HG03280 (cell line): ENCODE measurements at regions not wholly inside any gene's neighbourhood (a gene's known extent, or its start where the extent isn't known, plus 50 kb on each side); places are given as distances from the start of the nearest gene placed in this dataset.
"Not testable (repeated sequence)": the region's sequence is repeated elsewhere in the genome, so short reads cannot be mapped to it uniquely, and the experiment has no call there.

ENCODE experiments used
- ATAC-seq: cut with Tn5 transposase; IDR thresholded peaks from one replicate; pipeline ENCODE4 v1.9.1; 2021; ENCODE audit warnings: mild to moderate bottlenecking, moderate library complexity; ENCODE audit not compliant: unreplicated experiment

GRCh38 chr18:39326772-39327171 lies 1761.2 kb upstream of the CELF4 start:
- no peak for ATAC-seq

- no peak for ATAC-seq
These were observed 1760.4 kb upstream of the CELF4 start for GRCh38 chr18:39325973-39326372.

- ATAC-seq: no peak
These were observed 1753.5 kb upstream of the CELF4 start for GRCh38 chr18:39319141-39319540.

- ATAC-seq: no peak
These were observed 1752.9 kb upstream of the CELF4 start for GRCh38 chr18:39318462-39318861.

- no peak for ATAC-seq
These were observed 1752.4 kb upstream of the CELF4 start for GRCh38 chr18:39318008-39318407.

GRCh38 chr18:39314595-39314994 lies 1749.0 kb upstream of the CELF4 start:
- no peak for ATAC-seq

GRCh38 chr18:39313992-39314391 lies 1748.4 kb upstream of the CELF4 start:
- ATAC-seq: no peak

GRCh38 chr18:39311111-39311712 lies 1745.6 kb upstream of the CELF4 start:
- no peak for ATAC-seq

- not testable (repeated sequence) for ATAC-seq
These were observed 1743.4 kb upstream of the CELF4 start for GRCh38 chr18:39308931-39309521.

GRCh38 chr18:39305766-39306165 lies 1740.2 kb upstream of the CELF4 start:
- ATAC-seq: no peak

GRCh38 chr18:39302481-39302880 lies 1736.9 kb upstream of the CELF4 start:
- ATAC-seq: no peak

GRCh38 chr18:39299152-39299551 lies 1733.6 kb upstream of the CELF4 start:
- no peak for ATAC-seq

- no peak for ATAC-seq
These were observed 1731.6 kb upstream of the CELF4 start for GRCh38 chr18:39297225-39297624.

GRCh38 chr18:39296293-39296888 lies 1730.8 kb upstream of the CELF4 start:
- no peak for ATAC-seq

- no peak for ATAC-seq
These were observed 1711.2 kb upstream of the CELF4 start for GRCh38 chr18:39276764-39277163.

GRCh38 chr18:39274535-39274934 lies 1708.9 kb upstream of the CELF4 start:
- ATAC-seq: no peak

GRCh38 chr18:39272230-39272629 lies 1706.6 kb upstream of the CELF4 start:
- ATAC-seq: no peak

- no peak for ATAC-seq
These were observed 1706.1 kb upstream of the CELF4 start for GRCh38 chr18:39271654-39272053.

- ATAC-seq: no peak
These were observed 1695.0 kb upstream of the CELF4 start for GRCh38 chr18:39260565-39260964.

GRCh38 chr18:39259736-39260135 lies 1694.1 kb upstream of the CELF4 start:
- no peak for ATAC-seq

- ATAC-seq: no peak
These were observed 1678.6 kb upstream of the CELF4 start for GRCh38 chr18:39244242-39244641.

- no peak for ATAC-seq
These were observed 1675.9 kb upstream of the CELF4 start for GRCh38 chr18:39241534-39241933.
